ENCODE measurements at regions not wholly inside any gene's neighbourhood (a gene's known extent, or its start where the extent isn't known, plus 50 kb on each side); places are given as distances from the start of the nearest gene placed in this dataset.
"Not testable (repeated sequence)": the region's sequence is repeated elsewhere in the genome, so short reads cannot be mapped to it uniquely, and the experiment has no call there.

DNA sequence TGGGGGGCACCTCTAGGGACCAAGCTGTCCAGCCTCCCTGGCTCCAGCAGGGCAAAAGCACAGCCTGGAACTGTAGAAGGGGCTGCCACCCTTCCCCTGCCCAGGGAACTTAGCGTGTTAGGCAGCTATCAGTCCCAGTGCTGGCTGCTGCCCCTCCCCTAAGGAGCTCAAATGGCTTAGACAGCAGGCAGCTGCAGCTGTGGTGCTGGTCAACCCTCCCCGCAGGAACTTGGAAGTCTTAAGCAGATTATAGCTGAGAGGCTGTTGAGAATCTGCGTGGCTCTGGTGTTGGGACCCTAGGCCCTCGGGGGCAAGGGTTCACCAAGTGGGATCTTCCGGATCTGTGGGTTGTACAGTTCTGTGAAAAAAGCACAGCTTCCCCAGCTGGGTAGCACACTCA is 536.5 kb upstream of the CDH10 start:
- DNase-seq (ENCODE audit: low read depth in 2 of 2), result no peak

GRCh38 chr5:25162616-25163015 is 517.8 kb upstream of the CDH10 start:
- not testable (repeated sequence) for DNase-seq (ENCODE audit: low read depth in 2 of 2)

DNA sequence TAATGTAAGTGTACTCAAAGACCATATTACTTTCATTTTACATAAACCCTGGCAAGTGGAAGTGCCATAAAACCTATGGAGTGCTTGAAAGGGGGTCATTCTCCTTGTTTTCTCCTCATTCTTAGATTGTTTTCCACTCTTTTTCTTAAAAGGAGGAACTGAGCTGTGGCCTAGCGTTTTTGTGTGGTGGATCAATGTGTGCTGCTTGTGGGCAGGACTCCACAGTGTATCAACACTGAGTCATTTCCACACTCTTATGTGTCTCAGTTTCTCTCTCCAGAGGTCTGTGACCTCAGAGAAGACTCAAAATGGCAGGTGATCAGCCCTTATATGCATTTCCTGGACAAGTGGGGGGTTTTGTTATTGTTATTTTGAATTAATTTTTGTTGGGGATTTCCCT is 516.1 kb upstream of the CDH10 start:
- no peak for DNase-seq (ENCODE audit: low read depth in 2 of 2)

GRCh38 chr5:25150819-25151218 is 506.0 kb upstream of the CDH10 start:
- DNase-seq (ENCODE audit: low read depth in 2 of 2), result no peak

- no peak for DNase-seq (ENCODE audit: low read depth in 2 of 2)
Measured at GRCh38 chr5:25128606-25129005, 483.8 kb upstream of the CDH10 start.

- no peak for DNase-seq (ENCODE audit: low read depth in 2 of 2)
Measured at GRCh38 chr5:25119650-25120049, 474.9 kb upstream of the CDH10 start.

DNA sequence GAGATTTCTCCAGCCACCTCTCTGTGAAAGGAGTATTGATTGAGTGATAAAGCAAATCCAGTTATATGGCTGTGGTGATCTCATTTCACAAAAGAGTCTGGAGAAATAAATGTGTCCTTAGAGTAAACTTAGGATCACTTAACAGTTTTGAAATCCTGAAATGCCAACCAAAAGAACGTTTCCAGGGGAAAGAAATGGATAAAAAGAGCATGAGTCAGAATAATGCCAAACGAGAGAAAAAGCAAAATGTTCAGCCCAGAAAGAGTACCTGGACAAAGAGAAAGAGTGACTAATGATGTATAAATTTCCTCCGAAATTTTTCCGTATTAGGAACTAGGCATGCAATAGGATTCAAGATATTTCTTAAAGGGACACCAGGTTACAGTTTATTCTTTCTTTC is 463.1 kb upstream of the CDH10 start:
- DNase-seq (ENCODE audit: low read depth in 2 of 2), result no peak

- DNase-seq (ENCODE audit: low read depth in 2 of 2), result no peak
Measured at GRCh38 chr5:25099538-25099937, 454.8 kb upstream of the CDH10 start.

GRCh38 chr5:25095261-25095660 is 450.5 kb upstream of the CDH10 start:
- DNase-seq (ENCODE audit: low read depth in 2 of 2), result no peak

GRCh38 chr5:25094219-25094618 is 449.4 kb upstream of the CDH10 start:
- DNase-seq (ENCODE audit: low read depth in 2 of 2), result no peak

DNA sequence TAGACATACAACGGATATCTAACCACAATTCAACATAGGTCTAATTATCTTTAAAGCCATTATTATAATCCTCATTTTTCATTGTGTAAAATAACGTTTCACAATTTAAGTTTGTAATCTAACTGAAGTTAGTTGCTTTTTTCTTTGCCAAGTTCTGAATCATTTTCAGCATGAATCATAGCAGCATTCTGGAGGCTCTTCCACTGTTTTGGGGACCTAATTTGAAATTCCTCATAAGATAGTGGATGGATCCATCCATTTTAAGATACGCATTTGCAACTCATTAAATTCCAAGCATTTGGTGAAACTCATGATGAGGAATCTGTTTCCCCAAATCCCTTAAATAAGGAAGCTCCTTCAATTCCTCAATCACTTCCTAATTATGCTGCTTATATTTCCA is 447.1 kb upstream of the CDH10 start:
- no peak for DNase-seq (ENCODE audit: low read depth in 2 of 2)

DNA sequence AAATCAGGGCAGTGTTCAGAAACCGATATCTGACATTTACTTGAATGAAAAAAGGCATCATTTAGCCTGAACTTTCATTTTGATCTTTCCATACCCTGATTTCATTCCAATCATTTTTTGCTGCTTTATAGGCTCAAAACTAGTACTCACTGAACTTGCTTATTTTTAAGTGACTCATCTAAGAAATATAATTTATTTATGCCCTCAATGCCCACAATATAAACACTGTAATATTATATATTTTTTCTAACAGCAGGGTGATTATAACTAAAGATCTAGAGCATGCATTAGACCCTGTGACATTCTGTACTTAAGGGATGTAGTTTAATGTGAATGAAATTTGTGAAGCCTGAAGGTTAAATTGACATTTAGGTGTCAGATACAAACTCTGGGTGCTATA is 446.1 kb upstream of the CDH10 start:
- DNase-seq (ENCODE audit: low read depth in 2 of 2), result no peak

DNA sequence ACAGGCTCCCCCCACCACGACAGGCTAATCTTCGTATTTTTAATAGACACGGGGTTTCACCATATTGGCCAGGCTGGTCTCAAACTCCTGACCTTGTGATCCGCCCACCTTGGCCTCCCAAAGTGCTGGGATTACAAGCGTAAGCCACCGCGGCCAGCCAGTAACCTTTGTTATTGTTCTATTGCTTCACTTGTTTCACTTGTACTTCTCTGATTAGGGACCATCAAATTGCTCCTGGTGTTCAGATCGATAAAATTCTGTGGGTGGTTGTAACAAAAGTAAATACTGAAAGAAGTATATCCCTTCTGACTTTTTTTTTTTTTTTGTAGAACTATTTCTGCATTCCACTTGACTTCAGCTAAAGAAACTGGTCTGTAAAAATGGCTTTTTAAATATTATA is 445.5 kb upstream of the CDH10 start:
- DNase-seq (ENCODE audit: low read depth in 2 of 2), result no peak

DNA sequence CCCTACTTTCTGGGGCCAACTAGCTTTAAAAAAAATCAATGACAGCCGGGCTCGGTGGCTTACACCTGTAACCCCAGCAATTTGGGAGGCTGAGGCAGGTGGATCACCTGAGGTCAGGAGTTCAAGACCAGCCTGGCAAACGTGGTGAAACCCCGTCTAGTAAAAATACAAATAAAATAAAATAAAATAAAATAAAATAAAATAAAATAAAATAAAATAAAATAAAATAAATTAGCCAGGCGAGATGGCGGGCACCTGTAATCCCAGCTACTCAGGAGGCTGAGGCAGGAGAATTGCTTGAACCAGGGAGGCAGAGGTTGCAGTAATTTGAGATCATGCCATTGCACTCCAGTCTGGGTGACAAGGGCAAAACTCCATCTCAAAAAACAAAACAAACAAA is 443.9 kb upstream of the CDH10 start:
- DNase-seq (ENCODE audit: low read depth in 2 of 2), result not testable (repeated sequence)

GRCh38 chr5:25083261-25083660 is 438.5 kb upstream of the CDH10 start:
- not testable (repeated sequence) for DNase-seq (ENCODE audit: low read depth in 2 of 2)

GRCh38 chr5:25066239-25066638 is 421.5 kb upstream of the CDH10 start:
- DNase-seq (ENCODE audit: low read depth in 2 of 2), result no peak

DNA sequence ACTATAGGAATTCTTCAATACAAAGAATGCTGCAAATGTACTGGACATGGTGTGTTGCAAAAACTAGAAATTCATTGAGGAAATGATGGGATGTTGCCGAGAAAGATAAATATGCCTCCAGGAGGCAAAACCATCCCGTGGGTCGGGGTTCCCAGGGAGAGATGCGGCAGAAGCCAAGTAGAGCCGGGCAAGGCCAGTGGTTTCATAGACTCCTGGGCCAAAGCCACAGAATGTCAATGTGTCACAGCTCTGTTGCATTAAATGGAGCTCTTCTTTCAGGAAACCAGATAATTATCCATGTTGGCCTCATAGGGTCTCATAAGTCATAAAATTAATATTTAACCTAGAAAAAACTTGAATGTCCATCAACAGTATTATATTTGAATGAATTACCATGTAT is 419.5 kb upstream of the CDH10 start:
- DNase-seq (ENCODE audit: low read depth in 2 of 2), result no peak

GRCh38 chr5:25060575-25060974 is 415.8 kb upstream of the CDH10 start:
- no peak for DNase-seq (ENCODE audit: low read depth in 2 of 2)

GRCh38 chr5:25056836-25057235 is 412.1 kb upstream of the CDH10 start:
- no peak for DNase-seq (ENCODE audit: low read depth in 2 of 2)

DNA sequence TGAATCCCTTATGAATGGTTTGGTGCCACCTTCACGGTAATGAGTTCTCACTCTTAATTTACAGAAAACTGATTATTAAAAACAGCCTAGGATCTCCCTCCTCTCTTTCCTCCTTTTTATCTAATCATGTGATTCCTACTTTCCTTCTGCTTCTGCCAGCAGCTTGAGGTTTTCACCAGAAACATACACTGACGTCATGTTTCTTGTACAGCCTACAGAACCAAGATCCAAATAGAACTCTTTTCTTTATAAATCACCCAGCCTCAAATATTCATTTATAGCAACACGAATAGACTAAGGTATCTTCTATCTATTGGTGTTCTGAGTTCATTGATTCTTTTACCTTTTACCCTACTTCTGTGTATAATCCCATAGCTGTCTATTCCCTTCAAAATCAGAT is 388.9 kb upstream of the CDH10 start:
- no peak for DNase-seq (ENCODE audit: low read depth in 2 of 2)

- DNase-seq (ENCODE audit: low read depth in 2 of 2), result no peak
Measured at GRCh38 chr5:25029004-25029403, 384.2 kb upstream of the CDH10 start.

DNA sequence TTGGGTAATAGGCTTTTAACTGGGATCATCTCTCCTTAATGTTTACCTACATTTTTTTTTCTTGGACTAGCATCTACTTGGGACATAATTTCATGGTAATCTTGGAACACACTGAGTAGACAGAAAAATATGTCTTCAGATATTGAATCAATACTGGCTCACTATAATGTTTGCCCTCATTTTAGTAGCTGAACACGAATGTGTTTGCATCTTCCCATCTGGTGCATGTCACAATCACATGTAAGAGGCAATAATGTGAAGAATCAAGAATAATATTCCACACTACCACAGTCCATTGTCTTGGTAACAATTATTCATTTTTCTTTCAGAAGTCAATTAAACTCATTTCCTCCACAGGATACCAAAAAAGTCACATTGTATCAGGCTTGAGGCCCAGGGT is 382.7 kb upstream of the CDH10 start:
- DNase-seq (ENCODE audit: low read depth in 2 of 2), result no peak

GRCh38 chr5:25027061-25027460 is 382.3 kb upstream of the CDH10 start:
- DNase-seq (ENCODE audit: low read depth in 2 of 2), result no peak

- no peak for DNase-seq (ENCODE audit: low read depth in 2 of 2)
Measured at GRCh38 chr5:25025831-25026230, 381.1 kb upstream of the CDH10 start.

GRCh38 chr5:25020454-25020853 is 375.7 kb upstream of the CDH10 start:
- no peak for DNase-seq (ENCODE audit: low read depth in 2 of 2)

Data from fibroblast of skin of left biceps (primary cell).